A673 (cell line): ENCODE measurements at regions not wholly inside any gene's neighbourhood (a gene's known extent, or its start where the extent isn't known, plus 50 kb on each side); places are given as distances from the start of the nearest gene placed in this dataset.

ENCODE experiments used
- EZH2 ChIP-seq: fragments of 200-600 bp; sonication (generic); IDR thresholded peaks from 2 replicates; pipeline ENCODE4 v1.6.1; 2017; ENCODE audit warnings: borderline replicate concordance, low read depth, mild to moderate bottlenecking, mixed read lengths, antibody characterized with exemption, low read length; ENCODE audit not compliant: poor library complexity, severe bottlenecking
- TF ChIP-seq, protein P1 (sequence below): fragments of 300-800, 200-600 bp; sonication (generic); conservative IDR thresholded peaks from 2 replicates; pipeline ENCODE4 v1.5.1; 2017; ENCODE audit warnings: low read depth, mild to moderate bottlenecking, antibody characterized with exemption, low read length, moderate library complexity, mixed read lengths

- TF ChIP-seq, protein P1, sequence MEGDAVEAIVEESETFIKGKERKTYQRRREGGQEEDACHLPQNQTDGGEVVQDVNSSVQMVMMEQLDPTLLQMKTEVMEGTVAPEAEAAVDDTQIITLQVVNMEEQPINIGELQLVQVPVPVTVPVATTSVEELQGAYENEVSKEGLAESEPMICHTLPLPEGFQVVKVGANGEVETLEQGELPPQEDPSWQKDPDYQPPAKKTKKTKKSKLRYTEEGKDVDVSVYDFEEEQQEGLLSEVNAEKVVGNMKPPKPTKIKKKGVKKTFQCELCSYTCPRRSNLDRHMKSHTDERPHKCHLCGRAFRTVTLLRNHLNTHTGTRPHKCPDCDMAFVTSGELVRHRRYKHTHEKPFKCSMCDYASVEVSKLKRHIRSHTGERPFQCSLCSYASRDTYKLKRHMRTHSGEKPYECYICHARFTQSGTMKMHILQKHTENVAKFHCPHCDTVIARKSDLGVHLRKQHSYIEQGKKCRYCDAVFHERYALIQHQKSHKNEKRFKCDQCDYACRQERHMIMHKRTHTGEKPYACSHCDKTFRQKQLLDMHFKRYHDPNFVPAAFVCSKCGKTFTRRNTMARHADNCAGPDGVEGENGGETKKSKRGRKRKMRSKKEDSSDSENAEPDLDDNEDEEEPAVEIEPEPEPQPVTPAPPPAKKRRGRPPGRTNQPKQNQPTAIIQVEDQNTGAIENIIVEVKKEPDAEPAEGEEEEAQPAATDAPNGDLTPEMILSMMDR = no peak
- no peak for TF ChIP-seq EZH2
These were observed 429.5 kb downstream of the BUD13 start for GRCh38 chr11:116343270-116343669.
